Mesothelial cell of epicardium (in vitro differentiated cells): ENCODE measurements at regions not wholly inside any gene's neighbourhood (a gene's known extent, or its start where the extent isn't known, plus 50 kb on each side); places are given as distances from the start of the nearest gene placed in this dataset.
"Not testable (repeated sequence)": the region's sequence is repeated elsewhere in the genome, so short reads cannot be mapped to it uniquely, and the experiment has no call there.

Experiments used
- DNase-seq, 2 experiments: peaks; one replicate each; pipeline ENCODE4 v3.0.0; 2021; ENCODE audit warnings: low spot score in 2 of 2; ENCODE audit not compliant: unreplicated experiment in 2 of 2
- H3K27ac Mint-ChIP-seq: 2 replicates; pipeline ENCODE4 v1.8.0; 2021; ENCODE audit warnings: mixed read lengths
- H3K27me3 Mint-ChIP-seq: 2 replicates; pipeline ENCODE4 v1.8.0; 2021; ENCODE audit warnings: low read depth, mixed read lengths
- H3K36me3 Mint-ChIP-seq: 2 replicates; pipeline ENCODE4 v1.8.0; 2021; ENCODE audit warnings: mixed read lengths
- H3K4me1 Mint-ChIP-seq: 2 replicates; pipeline ENCODE4 v1.8.0; 2021; ENCODE audit warnings: mixed read lengths
- H3K4me3 Mint-ChIP-seq: 2 replicates; pipeline ENCODE4 v1.8.0; 2021; ENCODE audit warnings: mild to moderate bottlenecking, moderate library complexity, mixed read lengths
- H3K9me3 Mint-ChIP-seq: 2 replicates; pipeline ENCODE4 v1.8.0; 2021; ENCODE audit warnings: mixed read lengths
- CTCF ChIP-seq: fragments of 200-600 bp; sonication (generic); IDR thresholded peaks from one replicate; pipeline ENCODE4 v1.5.0; 2021; ENCODE audit warnings: antibody characterized with exemption; ENCODE audit not compliant: unreplicated experiment

GRCh38 chr15:31503256-31503655 is 176.6 kb downstream of the KLF13 start:
- Mint-ChIP-seq H3K27me3 (peaks cover 8% of the 10 kb centered on the region), H3K9me3 (no peaks in the 10 kb centered on the region), H3K4me3 (no peak overlapping the region), H3K27ac (no peak overlapping the region), H3K36me3 (no peaks in the 10 kb centered on the region), H3K4me1 (no peaks in the 10 kb centered on the region)
- DNase-seq, result no peak
- TF ChIP-seq CTCF, result no peak

- TF ChIP-seq CTCF, result no peak
- Mint-ChIP-seq H3K4me1 (no peaks in the 10 kb centered on the region), H3K27me3 (peaks cover 8% of the 10 kb centered on the region), H3K36me3 (no peaks in the 10 kb centered on the region), H3K4me3 (no peak overlapping the region), H3K27ac (no peak overlapping the region), H3K9me3 (no peaks in the 10 kb centered on the region)
- DNase-seq, result no peak
Measured at GRCh38 chr15:31503758-31504461, 177.3 kb downstream of the KLF13 start.

DNA sequence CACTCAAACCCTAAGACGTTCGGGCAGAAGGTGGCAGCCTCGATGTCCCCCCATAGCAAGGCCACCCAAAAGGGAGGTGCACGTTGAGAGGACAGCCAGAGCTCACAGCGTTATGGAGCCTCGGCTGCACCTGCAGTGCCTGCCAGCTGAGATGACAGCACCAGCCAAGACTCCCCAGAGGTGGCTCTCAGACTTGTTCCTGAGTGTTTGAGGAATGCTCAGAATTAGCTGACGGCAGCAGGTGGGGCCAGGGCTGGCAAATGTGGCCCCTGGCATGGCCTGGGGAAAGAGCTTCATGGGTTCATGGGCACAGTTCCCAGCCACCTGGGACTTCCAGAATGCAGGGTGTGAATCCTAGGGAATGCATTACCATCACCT is 177.8 kb downstream of the KLF13 start:
- Mint-ChIP-seq H3K4me1 (no peaks in the 10 kb centered on the region), H3K4me3 (no peak overlapping the region), H3K9me3 (no peaks in the 10 kb centered on the region), H3K27me3 (peaks cover 8% of the 10 kb centered on the region), H3K36me3 (no peaks in the 10 kb centered on the region), H3K27ac (no peak overlapping the region)
- no peak for DNase-seq
- no peak for TF ChIP-seq CTCF

DNA sequence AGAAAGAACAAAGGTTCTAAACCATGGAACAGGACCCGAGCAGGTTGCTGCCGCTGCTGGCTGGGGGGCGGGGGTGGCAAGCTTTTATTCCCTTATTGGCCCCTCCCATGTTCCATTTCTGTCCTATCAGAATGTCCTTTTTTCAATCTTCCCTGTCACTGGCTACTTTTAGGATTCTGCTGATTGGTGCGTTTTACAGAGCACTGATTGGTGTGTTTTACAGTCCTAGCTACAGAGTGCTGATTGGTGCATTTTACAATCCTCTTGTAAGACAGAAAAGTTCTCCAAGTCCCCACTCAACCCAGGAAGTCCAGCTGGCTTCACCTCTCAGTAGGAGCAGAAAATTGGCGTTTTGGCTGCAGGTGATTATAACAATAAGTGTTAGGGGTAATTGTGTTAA is 180.9 kb downstream of the KLF13 start:
- not testable (repeated sequence) for H3K4me3 Mint-ChIP-seq, H3K4me1 Mint-ChIP-seq, H3K36me3 Mint-ChIP-seq, H3K9me3 Mint-ChIP-seq, H3K27me3 Mint-ChIP-seq, DNase-seq, H3K27ac Mint-ChIP-seq

DNA sequence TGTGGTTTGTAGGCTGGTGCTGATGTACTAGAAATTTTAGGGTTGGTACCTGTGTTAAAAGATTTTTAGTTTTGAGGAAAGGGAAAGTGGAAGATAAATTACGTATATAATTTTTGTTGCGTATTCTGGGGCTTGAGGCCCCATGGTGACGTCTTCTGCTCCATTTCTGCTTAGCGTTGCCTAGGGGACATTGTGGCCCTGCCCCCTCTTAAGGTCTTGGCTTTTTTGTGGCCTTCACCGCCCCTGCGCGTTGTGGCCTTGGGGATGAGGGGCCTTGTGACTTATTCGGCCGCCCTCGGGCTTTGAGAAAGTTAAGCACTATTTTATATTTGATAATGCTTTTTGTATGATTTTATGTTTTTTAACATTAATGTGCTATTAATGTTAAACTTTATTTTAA is 182.0 kb downstream of the KLF13 start:
- no peak for DNase-seq
- TF ChIP-seq CTCF, result no peak
- no peak overlapping the region for H3K4me3 Mint-ChIP-seq
- peaks cover 3% of the 10 kb centered on the region for H3K27me3 Mint-ChIP-seq
- H3K9me3 Mint-ChIP-seq, result peaks cover 4% of the 10 kb centered on the region
- no peak overlapping the region for H3K27ac Mint-ChIP-seq
- no peaks in the 10 kb centered on the region for H3K4me1 Mint-ChIP-seq
- no peaks in the 10 kb centered on the region for H3K36me3 Mint-ChIP-seq

GRCh38 chr15:31510057-31510456 is 183.4 kb downstream of the KLF13 start:
- H3K4me1 Mint-ChIP-seq, result no peaks in the 10 kb centered on the region
- peaks cover 4% of the 10 kb centered on the region for H3K27me3 Mint-ChIP-seq
- TF ChIP-seq CTCF, result no peak
- H3K4me3 Mint-ChIP-seq, result no peak overlapping the region
- DNase-seq, result no peak
- H3K27ac Mint-ChIP-seq, result no peak overlapping the region
- no peaks in the 10 kb centered on the region for H3K36me3 Mint-ChIP-seq
- peaks cover 4% of the 10 kb centered on the region for H3K9me3 Mint-ChIP-seq
